NCI-H2196 (cell line): ENCODE measurements at regions not wholly inside any gene's neighbourhood (a gene's known extent, or its start where the extent isn't known, plus 50 kb on each side); places are given as distances from the start of the nearest gene placed in this dataset.
"Not testable (repeated sequence)": the region's sequence is repeated elsewhere in the genome, so short reads cannot be mapped to it uniquely, and the experiment has no call there.

Experiments used
- DNase-seq: peaks from one replicate; lab custom pipeline; 2025; ENCODE audit not compliant: unreplicated experiment; lab: John Stamatoyannopoulos, UW

DNA sequence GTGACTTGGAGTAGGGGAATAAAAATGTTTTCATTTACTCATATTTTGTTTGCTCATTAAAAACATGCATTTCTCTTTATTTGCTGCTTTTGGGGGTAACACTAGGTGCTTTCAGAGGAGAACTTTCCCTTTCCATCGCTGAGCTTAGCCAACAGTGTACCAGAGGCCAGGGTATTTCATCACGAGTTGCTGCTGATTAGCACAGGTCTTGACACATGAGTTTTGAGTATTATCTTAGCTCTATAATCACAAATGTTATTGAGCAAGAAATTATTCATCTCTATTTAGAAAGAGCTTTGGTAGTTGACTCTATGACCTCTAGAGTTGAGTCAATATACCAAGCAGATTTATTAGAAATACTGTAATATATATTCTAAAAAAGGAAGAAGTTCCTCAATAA, 375.9 kb downstream of the NXPH1 start:
- DNase-seq, result no peak

DNA sequence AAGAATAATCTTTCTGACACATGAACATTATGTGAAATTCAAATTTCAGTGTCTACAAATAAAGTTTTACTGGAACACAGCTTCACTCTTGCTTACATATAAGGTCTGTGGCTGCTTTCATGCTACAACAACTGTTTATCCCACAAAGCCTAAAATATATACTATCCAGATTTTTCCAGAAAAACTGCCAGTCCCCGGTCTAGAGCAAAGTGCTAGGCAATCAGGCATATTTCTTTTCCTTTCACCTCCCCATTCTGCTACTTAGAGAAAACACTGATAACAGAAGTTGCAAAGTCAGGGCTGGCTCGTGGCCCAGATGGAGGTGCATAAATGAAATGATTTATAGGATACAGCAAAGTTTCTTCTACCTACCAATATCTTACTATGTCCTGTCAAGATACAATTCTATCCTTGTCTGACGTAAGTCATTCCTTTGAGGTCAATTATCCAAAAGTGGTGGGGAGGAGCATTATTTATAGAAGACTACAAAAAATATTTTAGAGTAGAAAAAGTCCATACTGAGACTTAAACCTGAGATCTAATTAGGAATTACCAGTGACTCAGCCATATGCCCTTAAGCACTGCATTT, 384.1 kb downstream of the NXPH1 start:
- DNase-seq, result no peak

DNA sequence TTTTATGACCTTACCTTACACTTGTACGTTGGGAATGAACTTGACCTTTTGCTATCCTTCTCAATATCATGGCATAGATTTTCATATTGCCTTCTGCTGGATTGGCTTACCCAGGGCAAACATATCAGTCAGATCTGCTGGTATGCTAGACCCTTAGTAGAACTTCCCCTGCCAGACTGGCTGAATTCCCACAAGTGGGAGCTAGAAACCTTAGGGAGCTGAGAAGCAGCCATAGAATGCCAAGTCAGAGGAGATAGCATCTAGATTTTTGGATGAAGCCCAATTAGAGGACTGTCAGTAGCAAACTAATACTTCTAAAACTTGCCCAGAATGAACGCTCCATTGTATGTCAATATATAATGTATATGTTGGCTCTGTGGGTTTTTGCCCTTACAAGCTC, 385.0 kb downstream of the NXPH1 start:
- no peak for DNase-seq

DNA sequence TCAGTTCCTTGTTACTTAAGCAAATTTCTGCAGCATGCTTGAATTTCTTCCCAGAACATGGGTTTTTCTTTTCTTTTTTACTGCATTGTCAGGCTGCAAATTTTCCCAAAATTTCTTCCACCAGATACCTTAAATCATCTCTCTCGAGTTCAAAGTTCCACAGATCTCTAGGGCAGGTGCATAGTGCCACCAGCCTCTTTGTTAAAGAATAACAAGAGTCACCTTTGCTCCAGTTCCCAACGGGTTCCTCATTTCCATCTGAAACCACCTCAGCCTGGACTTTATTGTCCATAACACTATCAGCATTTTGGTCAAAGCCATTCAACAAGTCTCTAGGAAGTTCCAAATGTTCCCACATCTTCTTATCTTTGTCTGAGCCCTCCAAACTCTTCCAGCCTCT, 389.2 kb downstream of the NXPH1 start:
- no peak for DNase-seq

GRCh38 chr7:8823486-8823885, 390.1 kb downstream of the NXPH1 start:
- no peak for DNase-seq

DNA sequence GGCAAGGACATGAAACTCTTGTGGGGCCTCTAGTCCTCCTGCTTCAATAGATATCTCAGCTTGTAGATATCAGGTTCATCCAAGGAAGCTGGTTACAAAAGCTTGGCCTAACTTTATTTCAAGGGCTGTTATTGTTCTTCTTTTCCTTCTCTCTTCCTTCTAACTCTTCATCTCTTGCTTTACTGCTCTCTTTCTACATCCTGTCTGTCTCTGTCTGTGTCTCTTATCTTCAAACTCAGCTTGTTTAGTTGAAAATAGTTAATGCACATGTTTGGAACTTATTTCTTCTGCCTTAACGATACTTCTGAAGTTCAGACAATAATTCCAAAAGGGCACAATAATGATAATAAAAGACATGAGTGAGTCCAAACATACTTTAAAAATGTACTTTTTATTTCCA, 393.9 kb downstream of the NXPH1 start:
- no peak for DNase-seq

DNA sequence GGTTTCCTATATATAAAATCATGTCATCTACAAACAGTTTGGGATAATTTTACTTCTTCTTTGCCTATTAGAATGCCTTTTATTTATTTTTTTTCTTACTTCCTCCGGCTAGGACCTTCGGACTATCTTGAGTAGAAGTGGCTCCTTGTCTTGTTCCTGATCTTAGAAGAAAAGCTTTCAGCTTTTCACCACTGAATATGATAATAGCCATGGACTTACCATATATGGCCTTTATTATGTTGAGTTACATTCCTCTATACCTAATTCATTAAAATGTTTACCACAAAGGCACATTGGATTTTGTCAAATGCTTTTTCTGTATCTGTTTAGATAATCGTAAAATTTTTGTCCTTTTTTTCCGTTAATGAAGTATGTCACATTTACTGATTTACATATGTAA, 395.7 kb downstream of the NXPH1 start:
- DNase-seq, result no peak

DNA sequence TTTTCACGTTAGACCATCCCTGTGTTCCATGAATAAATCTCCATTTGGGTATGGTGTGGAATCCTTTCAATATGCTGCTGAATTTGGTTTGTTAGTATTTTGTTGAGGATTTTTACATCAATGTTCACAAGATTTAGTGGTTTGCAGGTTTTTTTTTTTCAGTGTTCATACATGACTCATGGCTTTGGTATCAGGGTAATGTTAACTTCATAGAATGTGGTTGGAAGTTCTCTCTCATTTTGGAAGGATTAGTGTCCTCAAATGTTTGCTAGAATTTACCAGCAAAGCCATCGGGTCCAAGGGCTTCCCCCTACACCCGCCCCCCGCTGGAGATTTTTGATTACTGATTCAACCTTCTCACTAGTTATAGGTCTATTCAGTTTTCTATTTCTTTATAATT, 398.0 kb downstream of the NXPH1 start:
- no peak for DNase-seq

GRCh38 chr7:8833355-8833754, 399.9 kb downstream of the NXPH1 start:
- DNase-seq, result no peak

DNA sequence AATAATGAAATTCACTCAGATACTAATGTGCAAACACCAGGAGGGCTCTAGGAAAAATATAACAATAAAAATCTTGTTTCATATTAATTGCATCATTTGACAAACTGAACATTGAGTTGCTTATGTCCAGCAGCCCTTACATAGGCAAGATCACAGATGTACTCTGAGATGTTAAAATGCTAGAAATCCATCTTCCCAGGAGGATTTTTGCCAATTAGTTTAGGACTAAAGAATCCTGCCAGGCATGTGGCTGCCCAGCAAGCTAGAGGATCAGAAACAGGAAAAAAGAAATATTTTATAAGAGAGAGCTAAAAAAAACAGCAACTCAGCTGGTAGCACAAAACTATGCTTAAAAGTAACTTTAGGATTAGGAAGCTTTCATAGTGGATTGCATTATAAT, 407.8 kb downstream of the NXPH1 start:
- DNase-seq, result no peak

DNA sequence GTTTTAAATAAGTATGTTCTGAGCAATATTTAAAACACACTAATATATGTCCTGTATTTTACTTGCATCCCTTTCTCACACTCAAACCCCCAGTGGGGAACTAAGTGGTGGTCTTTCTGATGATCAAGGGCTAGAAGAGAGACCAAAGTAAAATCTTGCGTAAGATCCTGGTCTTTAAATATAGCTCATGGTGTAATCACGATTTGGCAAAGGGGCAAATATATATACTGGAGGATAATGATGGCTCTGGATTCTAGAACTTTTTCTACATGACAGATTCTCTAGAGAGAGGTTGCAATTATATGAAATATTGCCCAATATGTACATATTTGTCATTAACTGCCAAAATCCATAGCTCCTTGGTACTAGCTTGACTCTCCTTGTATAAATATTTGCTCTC, 438.3 kb downstream of the NXPH1 start:
- no peak for DNase-seq

GRCh38 chr7:8881916-8882315, 448.5 kb downstream of the NXPH1 start:
- DNase-seq, result no peak

GRCh38 chr7:8885480-8886000, 452.1 kb downstream of the NXPH1 start:
- no peak for DNase-seq

GRCh38 chr7:8890346-8890745, 456.9 kb downstream of the NXPH1 start:
- DNase-seq, result not testable (repeated sequence)

DNA sequence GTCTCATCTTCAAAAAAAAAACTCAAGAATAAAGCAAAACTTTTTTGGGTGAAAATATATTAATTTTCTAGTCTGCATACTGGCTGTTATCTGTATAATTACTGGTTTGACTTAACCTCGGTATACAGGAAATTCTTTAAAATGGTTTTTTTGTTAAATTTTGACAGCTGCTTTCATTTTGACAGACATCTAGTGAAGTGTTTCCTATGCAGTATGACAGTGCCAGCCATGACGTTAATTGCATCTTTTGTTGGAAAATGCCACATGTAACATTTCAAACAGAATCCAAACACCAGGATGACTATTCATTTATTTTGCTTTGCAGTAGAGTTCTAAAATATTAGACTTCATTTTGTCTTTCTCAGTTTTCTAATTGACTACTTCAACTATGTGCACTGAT, 460.4 kb downstream of the NXPH1 start:
- no peak for DNase-seq

DNA sequence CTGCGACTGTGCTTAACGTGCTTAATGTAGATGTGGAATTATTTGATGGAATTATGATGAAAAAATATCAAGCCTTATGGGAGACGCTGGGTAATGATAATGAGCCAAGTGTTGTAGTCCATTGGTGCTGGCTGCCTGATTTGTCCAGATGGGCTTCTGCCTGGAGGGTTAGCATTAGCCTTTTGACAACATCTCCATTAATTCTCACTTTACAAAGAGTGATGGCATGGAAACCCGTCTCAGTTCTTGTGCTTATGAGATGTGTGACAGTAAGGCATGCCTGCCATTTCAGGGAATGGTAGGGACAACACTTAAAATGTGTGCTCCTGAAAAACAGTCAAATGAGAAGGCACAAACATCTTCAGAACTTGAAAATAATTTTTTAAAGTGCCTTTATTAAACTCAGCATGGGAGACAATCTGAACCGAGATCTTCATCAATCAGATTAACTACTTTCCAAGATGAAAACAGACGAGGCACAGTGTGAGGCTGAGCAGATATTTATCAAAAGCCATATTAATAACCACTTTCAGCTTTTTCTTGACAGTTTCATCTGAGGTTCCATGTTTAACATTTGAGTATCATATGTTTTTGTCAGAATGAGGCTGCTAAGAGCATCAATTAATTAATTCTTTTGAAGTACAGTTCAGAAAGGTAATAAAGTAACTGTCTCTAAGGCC, 473.1 kb downstream of the NXPH1 start:
- no peak for DNase-seq

DNA sequence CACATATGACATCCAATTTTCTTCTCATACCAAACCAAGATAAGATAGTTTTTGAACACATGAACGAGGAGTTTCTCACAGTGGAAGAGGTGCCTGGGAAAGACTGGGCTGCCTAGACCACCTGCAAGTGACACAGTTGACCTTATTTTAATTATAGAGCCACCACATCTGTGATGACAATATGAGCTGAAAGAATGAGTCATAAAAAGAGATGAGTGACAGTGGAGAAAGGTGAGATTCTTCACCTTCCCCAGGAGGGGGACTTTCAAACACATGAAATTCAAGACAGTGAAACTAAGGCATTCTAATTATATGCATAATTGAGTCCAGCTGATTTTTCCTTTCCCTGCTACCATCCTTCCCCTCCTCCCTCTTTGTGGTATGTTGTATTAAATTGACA, 475.5 kb downstream of the NXPH1 start:
- DNase-seq, result no peak

- no peak for DNase-seq
Measured at GRCh38 chr7:8913682-8914081, 480.3 kb downstream of the NXPH1 start.

DNA sequence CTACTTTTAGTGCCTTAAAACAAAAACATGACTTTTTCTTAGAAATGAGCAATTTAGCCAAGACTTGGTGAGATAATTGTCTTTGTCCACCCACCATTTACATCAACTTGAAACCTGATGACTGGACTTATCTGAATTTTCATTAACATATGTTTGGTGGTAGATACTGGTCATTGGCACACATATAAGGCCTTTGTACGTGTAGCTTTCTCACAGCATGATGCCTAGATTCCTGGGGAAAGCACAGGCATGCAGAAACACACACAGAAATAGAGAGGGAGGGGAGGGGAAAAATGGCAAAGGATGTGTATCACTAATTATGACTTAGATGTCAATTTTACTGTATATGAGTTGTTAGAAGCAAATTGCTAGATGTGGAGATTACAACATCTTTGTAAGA, 488.4 kb downstream of the NXPH1 start:
- DNase-seq, result no peak

DNA sequence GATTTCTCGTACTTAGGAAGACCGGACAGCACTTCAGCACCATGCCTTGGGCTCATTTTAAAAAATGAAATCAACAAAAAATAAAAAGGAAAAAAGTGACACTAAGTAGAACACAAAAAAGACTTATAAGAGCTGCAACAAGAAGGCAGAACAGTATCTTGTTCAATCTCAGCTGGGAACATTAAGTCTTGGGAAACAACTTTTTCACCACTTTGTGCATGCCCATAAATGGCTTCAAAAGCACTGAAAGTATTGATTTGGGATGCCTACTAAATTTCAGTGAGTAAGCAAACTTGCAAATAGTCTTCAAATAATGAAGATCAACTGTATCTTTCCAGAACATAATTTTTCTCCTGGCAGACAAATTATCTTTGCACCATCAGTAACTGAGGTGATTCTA, 489.3 kb downstream of the NXPH1 start:
- DNase-seq, result no peak

- DNase-seq, result no peak
Measured at GRCh38 chr7:8923164-8923806, 489.9 kb downstream of the NXPH1 start.

- DNase-seq, result no peak
Measured at GRCh38 chr7:8931906-8932646, 498.7 kb downstream of the NXPH1 start.
